ENCODE measurements at regions not wholly inside any gene's neighbourhood (a gene's known extent, or its start where the extent isn't known, plus 50 kb on each side); places are given as distances from the start of the nearest gene placed in this dataset.
"Not testable (repeated sequence)": the region's sequence is repeated elsewhere in the genome, so short reads cannot be mapped to it uniquely, and the experiment has no call there.

- intact Hi-C loops (cut with DNase I): no loop called here
- DNase-seq (ENCODE audit: low spot score): no peak
Observed at GRCh38 chr13:76829572-76830327, 56.5 kb downstream of the KCTD12 start.

- intact Hi-C loops (cut with DNase I): no loop called here
- no peak for DNase-seq (ENCODE audit: low spot score)
Observed at GRCh38 chr13:76828316-76828741, 57.9 kb downstream of the KCTD12 start.

GRCh38 chr13:76826527-76826926, 59.7 kb downstream of the KCTD12 start:
- intact Hi-C loops (cut with DNase I): no loop called here
- DNase-seq (ENCODE audit: low spot score): no peak

GRCh38 chr13:76825430-76825829, 60.8 kb downstream of the KCTD12 start:
- no peak for DNase-seq (ENCODE audit: low spot score)
- intact Hi-C loops (cut with DNase I): no loop called here

GRCh38 chr13:76823969-76824368, 62.2 kb downstream of the KCTD12 start:
- DNase-seq (ENCODE audit: low spot score): no peak
- intact Hi-C loops (cut with DNase I): loop anchor here (5.0 kb wide), 2 partner anchors 63 to 157 kb away; partner anchors contain the start of gene KCTD12

GRCh38 chr13:76822698-76823267, 63.4 kb downstream of the KCTD12 start:
- intact Hi-C loops (cut with DNase I): loop anchor here (5.0 kb wide), 2 partner anchors 65 to 155 kb away; partner anchors contain the start of gene KCTD12
- no peak for DNase-seq (ENCODE audit: low spot score)

GRCh38 chr13:76821222-76821621, 65.0 kb downstream of the KCTD12 start:
- not testable (repeated sequence) for DNase-seq (ENCODE audit: low spot score)
- intact Hi-C loops (cut with DNase I): loop anchor here (5.0 kb wide), 2 partner anchors 66 to 154 kb away; partner anchors contain the start of gene KCTD12

- DNase-seq (ENCODE audit: low spot score): no peak
- intact Hi-C loops (cut with DNase I): loop anchor here (5.0 kb wide), 2 partner anchors 67 to 153 kb away; partner anchors contain the start of gene KCTD12
Observed at GRCh38 chr13:76820759-76821158, 65.4 kb downstream of the KCTD12 start.

- intact Hi-C loops (cut with DNase I): loop anchor here (5.0 kb wide), 1 partner anchor 49 kb away; no protein-coding TSS in a partner anchor
- DNase-seq (ENCODE audit: low spot score): no peak
Observed at GRCh38 chr13:76816394-76816793, 69.8 kb downstream of the KCTD12 start.

- no peak for DNase-seq (ENCODE audit: low spot score)
- intact Hi-C loops (cut with DNase I): loop anchor here (5.0 kb wide), 1 partner anchor 48 kb away; no protein-coding TSS in a partner anchor
Observed at GRCh38 chr13:76815344-76815743, 70.9 kb downstream of the KCTD12 start.

GRCh38 chr13:76813891-76814290, 72.3 kb downstream of the KCTD12 start:
- intact Hi-C loops (cut with DNase I): no loop called here
- DNase-seq (ENCODE audit: low spot score): no peak

- intact Hi-C loops (cut with DNase I): no loop called here
- peak; percentile 79 for DNase-seq (ENCODE audit: low spot score)
Observed at GRCh38 chr13:76813000-76813691, 73.1 kb downstream of the KCTD12 start.

- intact Hi-C loops (cut with DNase I): no loop called here
- DNase-seq (ENCODE audit: low spot score): no peak
Observed at GRCh38 chr13:76812206-76812897, 73.9 kb downstream of the KCTD12 start.

- no peak for DNase-seq (ENCODE audit: low spot score)
- intact Hi-C loops (cut with DNase I): no loop called here
Observed at GRCh38 chr13:76809389-76809788, 76.8 kb downstream of the KCTD12 start.

GRCh38 chr13:76808927-76809326, 77.3 kb downstream of the KCTD12 start:
- intact Hi-C loops (cut with DNase I): no loop called here
- DNase-seq (ENCODE audit: low spot score): no peak

- intact Hi-C loops (cut with DNase I): no loop called here
- DNase-seq (ENCODE audit: low spot score): no peak
Observed at GRCh38 chr13:76804801-76805200, 81.4 kb downstream of the KCTD12 start.

GRCh38 chr13:76803831-76804230, 82.4 kb downstream of the KCTD12 start:
- intact Hi-C loops (cut with DNase I): no loop called here
- DNase-seq (ENCODE audit: low spot score): no peak

- no peak for DNase-seq (ENCODE audit: low spot score)
- intact Hi-C loops (cut with DNase I): no loop called here
Observed at GRCh38 chr13:76800943-76801342, 85.3 kb downstream of the KCTD12 start.

GRCh38 chr13:76799696-76800095, 86.5 kb downstream of the KCTD12 start:
- no peak for DNase-seq (ENCODE audit: low spot score)
- intact Hi-C loops (cut with DNase I): no loop called here

- intact Hi-C loops (cut with DNase I): no loop called here
- DNase-seq (ENCODE audit: low spot score): no peak
Observed at GRCh38 chr13:76798037-76798436, 88.2 kb downstream of the KCTD12 start.

Data from cardiac septum (tissue), 1 donor.